ENCODE measurements at regions not wholly inside any gene's neighbourhood (a gene's known extent, or its start where the extent isn't known, plus 50 kb on each side); places are given as distances from the start of the nearest gene placed in this dataset.

- no peak for TF ChIP-seq CTCF (IDR thresholded peaks at IDR 0.05)
- DNase-seq (ENCODE audit: low spot score), result no peak
- no peak for ATAC-seq (ENCODE audit: low FRiP score)
These were observed 500.2 kb downstream of the CDH11 start for GRCh38 chr16:64621616-64622015.

DNA sequence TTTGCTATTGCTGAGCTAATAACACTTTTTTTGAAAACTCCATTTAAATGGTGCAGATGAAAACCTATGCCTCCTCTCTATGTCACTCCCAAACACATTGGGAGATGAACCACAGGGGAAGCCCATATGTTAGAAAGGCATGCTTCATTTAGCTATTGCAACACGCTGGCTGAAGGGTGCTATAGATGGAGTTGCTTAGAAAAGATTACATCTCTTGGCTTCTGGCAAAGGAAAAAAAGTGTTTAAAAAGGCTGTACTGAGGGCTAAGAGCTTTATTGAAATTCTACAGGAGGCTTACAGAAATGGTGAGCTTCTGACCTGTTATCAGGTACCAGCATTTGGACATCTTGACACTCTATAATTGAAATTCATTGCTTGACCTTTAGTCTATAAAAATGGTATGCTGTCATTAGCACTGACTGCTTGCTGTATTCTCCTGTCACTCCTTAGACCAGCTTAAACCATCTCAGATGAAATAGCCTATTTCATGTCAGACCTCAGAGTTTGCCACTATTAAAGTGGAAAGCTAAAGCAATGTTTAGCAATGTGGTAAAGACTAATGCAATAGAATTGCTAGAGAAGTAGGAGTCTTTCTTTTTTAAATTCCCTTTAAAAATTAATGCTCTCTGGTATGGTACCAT is 503.9 kb downstream of the CDH11 start:
- DNase-seq (ENCODE audit: low spot score), result no peak
- no peak for TF ChIP-seq CTCF (IDR thresholded peaks at IDR 0.05)
- ATAC-seq (ENCODE audit: low FRiP score), result no peak

DNA sequence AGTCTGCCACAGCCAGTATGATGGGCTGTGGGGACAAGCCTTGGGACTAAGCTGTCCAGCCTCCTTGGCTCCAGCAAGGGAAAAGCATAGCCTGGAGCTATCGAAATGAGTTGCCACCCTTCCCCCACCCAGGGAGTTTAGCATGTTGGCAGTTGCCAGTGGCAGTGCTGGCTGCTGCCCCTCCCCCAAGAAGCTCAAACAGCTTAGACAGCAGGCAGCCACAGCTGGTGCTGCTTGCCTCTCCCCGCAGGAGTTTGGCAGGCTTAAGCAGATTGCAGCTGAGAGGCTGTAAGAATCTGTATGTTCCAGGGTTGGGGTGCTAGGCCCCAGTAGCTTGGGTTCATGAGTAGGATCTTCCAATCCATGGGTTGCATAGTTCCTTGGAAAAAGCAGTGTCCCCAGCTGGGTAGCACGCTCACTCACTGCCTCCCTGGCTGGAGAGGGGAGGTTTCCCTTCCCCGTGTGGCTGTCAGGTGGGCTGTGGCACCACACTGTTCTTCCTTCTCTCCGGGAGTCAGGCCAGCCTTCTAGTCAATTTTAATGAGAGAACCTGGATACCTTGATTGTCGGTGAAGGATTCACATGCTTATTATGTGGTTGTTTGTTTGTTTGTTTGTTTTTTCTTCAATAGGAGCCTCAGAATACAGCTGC is 506.1 kb downstream of the CDH11 start:
- no peak for DNase-seq (ENCODE audit: low spot score)
- ATAC-seq (ENCODE audit: low FRiP score), result no peak
- TF ChIP-seq CTCF (IDR thresholded peaks at IDR 0.05), result no peak

DNA sequence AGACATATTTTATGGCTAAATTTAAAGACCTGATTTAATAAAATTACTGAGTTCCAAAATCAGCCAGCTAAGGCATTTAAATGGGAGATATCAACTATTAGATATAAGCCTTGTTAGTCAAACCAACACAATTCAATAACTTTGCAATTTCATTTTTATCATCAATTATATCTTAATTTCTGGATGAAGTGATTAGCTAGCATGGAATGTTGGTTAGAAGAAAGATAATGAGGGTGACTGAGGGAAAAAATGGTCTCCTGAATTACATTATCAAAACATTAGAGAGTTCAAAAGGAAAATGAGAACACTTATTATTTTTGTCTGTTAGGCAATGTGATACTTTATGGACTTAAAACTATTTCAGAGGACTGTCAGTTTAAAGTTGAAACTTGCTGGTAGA is 525.7 kb downstream of the CDH11 start:
- DNase-seq (ENCODE audit: low spot score) (no peak), ATAC-seq (ENCODE audit: low FRiP score) (no peak)
- no peak for TF ChIP-seq CTCF (IDR thresholded peaks at IDR 0.05)

- ATAC-seq (ENCODE audit: low FRiP score), result no peak
- DNase-seq (ENCODE audit: low spot score), result no peak
- no peak for TF ChIP-seq CTCF (IDR thresholded peaks at IDR 0.05)
These were observed 531.4 kb downstream of the CDH11 start for GRCh38 chr16:64590513-64590912.

DNA sequence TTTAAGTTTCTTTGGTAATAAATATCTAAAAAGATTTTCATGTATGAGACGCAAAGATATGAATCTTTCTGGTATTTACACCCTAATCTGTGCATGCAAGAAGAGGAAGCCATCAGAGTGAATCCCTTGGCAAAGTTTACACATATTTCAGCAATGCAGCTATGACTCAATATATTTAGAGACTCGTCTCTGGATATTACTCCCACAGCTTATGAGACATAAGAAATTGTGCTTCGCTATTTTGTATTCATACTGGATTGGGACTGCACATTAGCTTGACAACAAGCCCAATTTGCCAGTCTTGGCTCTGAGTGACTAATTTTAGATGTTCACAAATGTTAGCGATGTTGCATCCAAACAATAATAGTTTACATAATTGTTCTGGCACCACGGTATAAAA is 532.0 kb downstream of the CDH11 start:
- ATAC-seq (ENCODE audit: low FRiP score) (peak; percentile 80), DNase-seq (ENCODE audit: low spot score) (no peak)
- no peak for TF ChIP-seq CTCF (IDR thresholded peaks at IDR 0.05)

DNA sequence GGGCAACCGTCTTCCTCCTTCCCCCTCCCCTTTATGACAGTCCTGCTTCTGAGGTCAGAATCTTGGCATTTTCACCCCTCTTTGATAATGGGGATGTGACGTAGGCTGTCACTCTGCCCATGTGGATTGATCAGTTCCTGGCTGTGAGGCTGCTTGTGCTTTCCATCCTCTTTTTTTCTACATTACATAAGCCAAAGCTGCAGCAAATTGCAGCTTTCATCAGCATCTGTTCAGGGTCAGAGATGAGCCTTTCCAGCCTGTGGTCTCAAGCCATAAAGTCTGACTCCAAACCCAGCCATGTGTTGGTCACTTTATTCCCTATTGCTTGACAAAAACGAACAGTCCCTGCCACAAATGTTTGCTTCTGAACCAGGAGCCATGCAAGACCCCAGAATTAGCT is 535.1 kb downstream of the CDH11 start:
- ATAC-seq (ENCODE audit: low FRiP score) (no peak), DNase-seq (ENCODE audit: low spot score) (no peak)
- no peak for TF ChIP-seq CTCF (IDR thresholded peaks at IDR 0.05)

Measured in omental fat pad (tissue), 3 donors.